Endothelial cell of umbilical vein (primary cell): ENCODE measurements at regions not wholly inside any gene's neighbourhood (a gene's known extent, or its start where the extent isn't known, plus 50 kb on each side); places are given as distances from the start of the nearest gene placed in this dataset.

ENCODE experiments used
- CTCF ChIP-seq, 2 donors: IDR thresholded peaks; 1 replicate in 1 of 2; 2 replicates in 1 of 2; pipeline ENCODE4 v1.5.1; 2011; ENCODE audit warnings: low read length in 2 of 2, mild to moderate bottlenecking in 2 of 2, moderate library complexity in 2 of 2, control low read depth in 1 of 2, inconsistent platforms in 1 of 2, low read depth in 1 of 2; ENCODE audit not compliant: insufficient read depth in 1 of 2; ENCODE audit errors: extremely low read depth in 1 of 2
- GATA2 ChIP-seq: IDR thresholded peaks from 2 replicates; pipeline ENCODE4 v1.7.0; 2011; ENCODE audit warnings: low read depth, mild to moderate bottlenecking, moderate library complexity, mixed read lengths, low read length; ENCODE audit not compliant: insufficient read length, insufficient read depth
- MAX ChIP-seq: IDR thresholded peaks from 2 replicates; pipeline ENCODE4 v1.6.1; 2011; ENCODE audit not compliant: insufficient read depth, insufficient read length
- POLR2A ChIP-seq: IDR thresholded peaks from 2 replicates; pipeline ENCODE4 v1.6.1; 2012; ENCODE audit warnings: low read depth, mild to moderate bottlenecking, control low read depth, low read length
- POLR2AphosphoS5 ChIP-seq: IDR thresholded peaks from 2 replicates; pipeline ENCODE4 v1.6.1; 2012; ENCODE audit warnings: low read depth, mild to moderate bottlenecking, control low read depth, low read length, moderate library complexity; ENCODE audit not compliant: insufficient read depth

- TF ChIP-seq POLR2AphosphoS5 (no peak), CTCF (IDR thresholded peaks at IDR 0.05; ENCODE audit: extremely low read depth in 1 of 2, insufficient read depth in 1 of 2, low read depth in 1 of 2, low read length in 2 of 2) (no peak), MAX (no peak), GATA2 (no peak), POLR2A (no peak)
Observed at GRCh38 chrX:43025806-43026315, 247.9 kb upstream of the PPP1R2C start.
